ENCODE measurements at regions not wholly inside any gene's neighbourhood (a gene's known extent, or its start where the extent isn't known, plus 50 kb on each side); places are given as distances from the start of the nearest gene placed in this dataset.
"Not testable (repeated sequence)": the region's sequence is repeated elsewhere in the genome, so short reads cannot be mapped to it uniquely, and the experiment has no call there.

DNA sequence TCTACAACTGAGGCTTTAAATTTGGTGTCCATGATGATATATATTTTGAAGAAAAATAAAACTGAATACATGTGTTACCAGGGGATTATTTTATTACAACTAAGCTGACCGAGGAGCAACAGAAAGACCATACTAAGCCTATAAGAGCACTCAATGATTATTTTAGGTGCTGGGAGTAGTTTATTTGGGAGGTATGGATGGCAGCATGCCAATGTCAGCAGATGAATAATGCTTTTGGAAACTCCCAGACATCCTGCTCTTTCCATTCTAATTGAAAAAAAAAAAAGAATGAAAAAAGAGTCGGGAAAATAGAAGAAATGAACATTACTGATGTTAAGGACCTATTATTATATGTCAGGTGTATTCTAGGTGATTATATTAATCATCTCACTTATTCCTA is 441.2 kb downstream of the BTG1 start:
- no peaks in the 10 kb centered on the region for H3K9me3 ChIP-seq (ENCODE audit: insufficient read depth, low read length)
- no peak overlapping the region for H3K4me2 ChIP-seq (ENCODE audit: low read length)
- TF ChIP-seq EZH2phosphoT487 (IDR thresholded peaks at IDR 0.05; ENCODE audit: low read depth) = no peak
- TF ChIP-seq, protein P1, sequence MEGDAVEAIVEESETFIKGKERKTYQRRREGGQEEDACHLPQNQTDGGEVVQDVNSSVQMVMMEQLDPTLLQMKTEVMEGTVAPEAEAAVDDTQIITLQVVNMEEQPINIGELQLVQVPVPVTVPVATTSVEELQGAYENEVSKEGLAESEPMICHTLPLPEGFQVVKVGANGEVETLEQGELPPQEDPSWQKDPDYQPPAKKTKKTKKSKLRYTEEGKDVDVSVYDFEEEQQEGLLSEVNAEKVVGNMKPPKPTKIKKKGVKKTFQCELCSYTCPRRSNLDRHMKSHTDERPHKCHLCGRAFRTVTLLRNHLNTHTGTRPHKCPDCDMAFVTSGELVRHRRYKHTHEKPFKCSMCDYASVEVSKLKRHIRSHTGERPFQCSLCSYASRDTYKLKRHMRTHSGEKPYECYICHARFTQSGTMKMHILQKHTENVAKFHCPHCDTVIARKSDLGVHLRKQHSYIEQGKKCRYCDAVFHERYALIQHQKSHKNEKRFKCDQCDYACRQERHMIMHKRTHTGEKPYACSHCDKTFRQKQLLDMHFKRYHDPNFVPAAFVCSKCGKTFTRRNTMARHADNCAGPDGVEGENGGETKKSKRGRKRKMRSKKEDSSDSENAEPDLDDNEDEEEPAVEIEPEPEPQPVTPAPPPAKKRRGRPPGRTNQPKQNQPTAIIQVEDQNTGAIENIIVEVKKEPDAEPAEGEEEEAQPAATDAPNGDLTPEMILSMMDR (IDR thresholded peaks at IDR 0.05; ENCODE audit: low read depth, low read length) = no peak
- no peaks in the 10 kb centered on the region for H4K20me1 ChIP-seq (ENCODE audit: insufficient read depth, low read length)
- H3K9ac ChIP-seq (ENCODE audit: low read length) = no peak overlapping the region
- no peaks in the 10 kb centered on the region for H3K36me3 ChIP-seq (replicated peaks; ENCODE audit: low read depth, low read length)
- H2AFZ ChIP-seq (ENCODE audit: low read depth, low read length) = no peak overlapping the region
- no peaks in the 10 kb centered on the region for H3K4me1 ChIP-seq (ENCODE audit: low read length)
- no peak overlapping the region for H3K27ac ChIP-seq (ENCODE audit: low read length)
- no peaks in the 10 kb centered on the region for H3K79me2 ChIP-seq (ENCODE audit: low read length)
- no peak overlapping the region for H3K4me3 ChIP-seq (ENCODE audit: low read length)
- H3K27me3 ChIP-seq (ENCODE audit: low read depth, low read length) = no peaks in the 10 kb centered on the region

DNA sequence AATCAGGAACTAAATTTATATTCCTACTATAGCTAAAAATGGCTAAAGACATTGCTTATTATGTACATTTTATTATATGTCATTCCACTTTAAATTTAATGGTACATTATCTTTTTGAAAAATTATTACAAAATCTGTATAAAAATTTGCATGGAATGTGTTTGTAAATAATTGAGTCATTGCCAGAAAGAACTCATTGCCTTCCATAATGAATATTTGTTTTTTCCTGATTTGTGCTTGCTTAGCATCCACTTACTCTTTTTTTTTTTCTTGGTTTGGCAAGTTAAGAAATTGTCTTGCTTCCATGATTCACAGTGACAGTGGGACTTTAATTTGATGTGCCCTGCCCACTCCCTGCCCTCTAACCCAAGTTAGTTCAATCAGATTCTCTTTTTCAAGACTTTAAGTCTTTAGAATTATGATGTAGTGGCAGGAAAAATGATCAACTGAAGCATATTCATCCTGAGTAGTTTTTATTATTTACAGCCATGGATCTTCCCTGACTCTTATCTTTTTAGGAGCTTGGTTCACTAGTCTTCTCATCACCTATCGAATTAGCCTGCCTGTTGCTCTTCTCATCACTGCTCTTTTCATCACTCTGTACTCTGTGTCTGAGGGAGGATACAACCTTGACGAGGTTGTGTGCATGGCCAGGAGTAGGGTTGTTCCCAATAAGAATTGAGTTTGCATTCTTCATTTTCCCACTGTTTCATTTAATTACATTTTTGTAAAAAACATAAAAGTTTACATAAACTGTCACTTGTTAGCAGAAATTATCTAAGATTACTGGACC is 442.0 kb downstream of the BTG1 start:
- no peak overlapping the region for H3K27ac ChIP-seq (ENCODE audit: low read length)
- H3K9me3 ChIP-seq (ENCODE audit: insufficient read depth, low read length) = no peaks in the 10 kb centered on the region
- no peaks in the 10 kb centered on the region for H3K36me3 ChIP-seq (replicated peaks; ENCODE audit: low read depth, low read length)
- no peaks in the 10 kb centered on the region for H3K27me3 ChIP-seq (ENCODE audit: low read depth, low read length)
- no peak overlapping the region for H3K4me2 ChIP-seq (ENCODE audit: low read length)
- H3K79me2 ChIP-seq (ENCODE audit: low read length) = no peaks in the 10 kb centered on the region
- no peak overlapping the region for H3K4me3 ChIP-seq (ENCODE audit: low read length)
- H3K9ac ChIP-seq (ENCODE audit: low read length) = no peak overlapping the region
- H2AFZ ChIP-seq (ENCODE audit: low read depth, low read length) = no peak overlapping the region
- H4K20me1 ChIP-seq (ENCODE audit: insufficient read depth, low read length) = no peaks in the 10 kb centered on the region
- H3K4me1 ChIP-seq (ENCODE audit: low read length) = no peaks in the 10 kb centered on the region
- no peak for TF ChIP-seq EZH2phosphoT487 (IDR thresholded peaks at IDR 0.05; ENCODE audit: low read depth)
- TF ChIP-seq, protein P1 (IDR thresholded peaks at IDR 0.05; ENCODE audit: low read depth, low read length) = no peak

DNA sequence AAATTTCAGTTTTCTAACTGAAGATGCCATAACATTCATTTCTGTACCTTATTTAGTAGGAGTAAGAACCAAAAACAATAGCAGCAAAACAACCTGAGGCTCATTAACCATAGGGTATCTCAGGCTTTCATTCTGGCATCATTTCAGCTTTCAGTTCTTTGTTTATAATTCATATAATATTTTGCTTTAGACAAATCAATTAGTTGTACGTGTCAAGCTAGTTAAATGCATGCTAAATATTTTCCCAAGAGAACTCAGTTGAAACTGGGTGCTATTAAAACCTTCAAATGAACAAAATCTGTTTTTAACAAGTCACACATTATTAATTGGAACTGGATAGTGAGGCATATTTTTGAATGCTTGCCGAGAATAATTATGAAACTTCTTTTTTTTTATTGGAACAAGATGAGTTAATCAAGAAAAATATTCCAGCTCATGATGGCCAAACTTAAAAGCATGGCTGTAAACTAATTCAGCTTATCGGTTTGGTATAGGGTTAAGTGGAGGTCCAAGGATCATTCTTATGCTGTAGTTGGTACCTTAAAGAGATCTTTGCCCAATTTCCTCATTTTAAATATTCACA is 442.7 kb downstream of the BTG1 start:
- Histone ChIP-seq H3K36me3 (replicated peaks; ENCODE audit: low read depth, low read length) (no peaks in the 10 kb centered on the region), H3K9ac (ENCODE audit: low read length) (no peak overlapping the region), H3K27me3 (ENCODE audit: low read depth, low read length) (no peaks in the 10 kb centered on the region), H3K4me2 (ENCODE audit: low read length) (no peak overlapping the region), H3K4me1 (ENCODE audit: low read length) (no peaks in the 10 kb centered on the region), H3K9me3 (ENCODE audit: insufficient read depth, low read length) (no peaks in the 10 kb centered on the region), H3K79me2 (ENCODE audit: low read length) (no peaks in the 10 kb centered on the region), H4K20me1 (ENCODE audit: insufficient read depth, low read length) (no peaks in the 10 kb centered on the region), H2AFZ (ENCODE audit: low read depth, low read length) (no peak overlapping the region), H3K4me3 (ENCODE audit: low read length) (no peak overlapping the region), H3K27ac (ENCODE audit: low read length) (no peak overlapping the region)
- TF ChIP-seq, protein P1 (IDR thresholded peaks at IDR 0.05; ENCODE audit: low read depth, low read length) = no peak
- no peak for TF ChIP-seq EZH2phosphoT487 (IDR thresholded peaks at IDR 0.05; ENCODE audit: low read depth)

DNA sequence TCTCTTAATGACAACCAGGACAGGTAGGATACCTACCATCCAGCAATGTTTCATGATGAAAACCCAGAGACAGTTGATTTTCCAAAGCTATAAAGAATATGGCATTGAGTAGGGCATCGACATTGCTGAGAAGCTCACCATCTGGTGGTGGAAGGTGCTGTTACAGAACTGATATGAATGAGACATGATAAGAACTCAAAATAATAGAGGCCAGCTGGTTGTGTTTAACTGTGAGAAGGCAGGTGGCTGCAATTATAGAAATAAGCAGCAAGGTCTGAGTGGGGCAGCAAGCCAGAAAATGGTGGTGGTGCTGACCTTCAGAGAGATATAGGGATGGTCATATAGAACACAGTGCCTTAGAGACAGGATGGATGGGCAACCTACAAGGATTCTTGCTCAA is 449.7 kb downstream of the BTG1 start:
- no peak overlapping the region for H3K27ac ChIP-seq (ENCODE audit: low read length)
- no peaks in the 10 kb centered on the region for H3K27me3 ChIP-seq (ENCODE audit: low read depth, low read length)
- H3K9ac ChIP-seq (ENCODE audit: low read length) = no peak overlapping the region
- H3K9me3 ChIP-seq (ENCODE audit: insufficient read depth, low read length) = no peaks in the 10 kb centered on the region
- H3K79me2 ChIP-seq (ENCODE audit: low read length) = no peaks in the 10 kb centered on the region
- no peaks in the 10 kb centered on the region for H3K36me3 ChIP-seq (replicated peaks; ENCODE audit: low read depth, low read length)
- no peak overlapping the region for H3K4me3 ChIP-seq (ENCODE audit: low read length)
- no peaks in the 10 kb centered on the region for H3K4me1 ChIP-seq (ENCODE audit: low read length)
- no peak overlapping the region for H3K4me2 ChIP-seq (ENCODE audit: low read length)
- no peak for TF ChIP-seq EZH2phosphoT487 (IDR thresholded peaks at IDR 0.05; ENCODE audit: low read depth)
- TF ChIP-seq, protein P1 (IDR thresholded peaks at IDR 0.05; ENCODE audit: low read depth, low read length) = no peak
- no peaks in the 10 kb centered on the region for H4K20me1 ChIP-seq (ENCODE audit: insufficient read depth, low read length)
- no peak overlapping the region for H2AFZ ChIP-seq (ENCODE audit: low read depth, low read length)

DNA sequence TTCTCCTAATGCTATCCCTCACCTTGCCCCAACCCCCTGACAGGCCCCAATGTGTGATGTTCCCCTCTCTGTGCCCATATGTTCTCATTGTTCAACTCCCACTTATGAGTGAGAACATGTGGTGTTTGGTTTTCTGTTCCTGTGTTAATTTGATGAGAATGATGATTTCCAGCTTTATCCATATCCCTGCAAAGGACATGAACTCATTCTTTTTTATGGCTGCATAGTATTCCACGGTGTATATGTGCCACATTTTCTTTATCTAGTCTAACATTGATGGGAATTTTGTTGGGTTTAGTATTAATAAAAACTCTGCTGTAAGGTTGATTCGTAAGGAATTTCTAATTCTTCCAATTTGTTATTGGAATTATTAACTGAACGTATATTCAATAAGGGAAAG is 450.2 kb downstream of the BTG1 start:
- H3K79me2 ChIP-seq (ENCODE audit: low read length); H4K20me1 ChIP-seq (ENCODE audit: insufficient read depth, low read length); H3K4me1 ChIP-seq (ENCODE audit: low read length); H3K4me2 ChIP-seq (ENCODE audit: low read length); H3K27ac ChIP-seq (ENCODE audit: low read length); H2AFZ ChIP-seq (ENCODE audit: low read depth, low read length); H3K9me3 ChIP-seq (ENCODE audit: insufficient read depth, low read length); H3K9ac ChIP-seq (ENCODE audit: low read length); H3K4me3 ChIP-seq (ENCODE audit: low read length); H3K36me3 ChIP-seq (replicated peaks; ENCODE audit: low read depth, low read length); H3K27me3 ChIP-seq (ENCODE audit: low read depth, low read length): not testable (repeated sequence)

Measured in OCI-LY3 (cell line).